A549 (cell line): ENCODE measurements at regions not wholly inside any gene's neighbourhood (a gene's known extent, or its start where the extent isn't known, plus 50 kb on each side); places are given as distances from the start of the nearest gene placed in this dataset.
"Not testable (repeated sequence)": the region's sequence is repeated elsewhere in the genome, so short reads cannot be mapped to it uniquely, and the experiment has no call there.

ENCODE experiments used
- ATAC-seq, 2 experiments: fragments of 200-7000 bp in 1 of 2; fragments of >200 bp in 1 of 2; cut with Nextera tagmentation in 1 of 2; cut with Tn5 transposase in 1 of 2; 3 replicates each; pipeline versions ENCODE4 v1.8.0 to v1.9.1; 2018 to 2020; ENCODE audit warnings: mild to moderate bottlenecking in 1 of 2, moderate library complexity in 1 of 2
- CTCF ChIA-PET: fragments of 300-600 bp; sonication (Branson Sonifier 250); formaldehyde crosslinking; extraction: SDS; loops from one replicate; lab custom pipeline; 2021; ENCODE audit warnings: antibody characterized with exemption, inconsistent platforms; lab: Yijun Ruan, JAX
- POLR2A ChIA-PET: fragments of 350-600 bp; formaldehyde crosslinking; extraction: SDS; loops from one replicate; lab custom pipeline; 2021; ENCODE audit warnings: antibody characterized with exemption, inconsistent platforms; lab: Yijun Ruan, JAX
- DNase-seq, 2 experiments: peaks; one replicate each; pipeline versions ENCODE4 v3.0.0 to v3.0.0-alpha.2; 2011 to 2016; ENCODE audit warnings: low read depth in 1 of 2, low spot score in 1 of 2
- FAIRE-seq: peaks from 2 replicates; lab custom pipeline; 2011; peaks lifted over from hg19 to GRCh38; lab: Jason Lieb, UNC
- H3K27ac ChIP-seq, 2 experiments: fragments of >200 bp; sonication (Bioruptor Twin); formaldehyde crosslinking; 3 replicates each; pipeline ENCODE4 v1.5.1; 2016 to 2017
- H3K4me1 ChIP-seq: fragments of >200 bp; sonication (Bioruptor Twin); formaldehyde crosslinking; 3 replicates; pipeline ENCODE4 v1.6.1; 2016
- H3K4me2 ChIP-seq: fragments of >200 bp; sonication (Bioruptor Twin); formaldehyde crosslinking; 3 replicates; pipeline ENCODE4 v1.6.1; 2016
- H3K4me3 ChIP-seq: fragments of >200 bp; sonication (Bioruptor Twin); formaldehyde crosslinking; 3 replicates; pipeline ENCODE4 v1.5.1; 2016
- H3K9me3 ChIP-seq: fragments of >200 bp; sonication (Bioruptor Twin); formaldehyde crosslinking; 3 replicates; pipeline ENCODE4 v1.6.1; 2016
- ATOH8 ChIP-seq: fragments of 250-450 bp; sonication (Bioruptor Pico); IDR thresholded peaks from 2 replicates; pipeline ENCODE4 v1.5.0; 2020; ENCODE audit warnings: low read depth, mild to moderate bottlenecking, moderate library complexity
- CBX8 ChIP-seq: fragments of 200-600 bp; sonication (generic); IDR thresholded peaks from 2 replicates; pipeline ENCODE4 v1.6.1; 2016
- CHD4 ChIP-seq: fragments of 200-600 bp; sonication (generic); IDR thresholded peaks from 2 replicates; pipeline ENCODE4 v1.6.1; 2016; ENCODE audit warnings: antibody characterized with exemption, mild to moderate bottlenecking, borderline replicate concordance
- EHMT2 ChIP-seq: fragments of 200-600 bp; sonication (generic); IDR thresholded peaks from 2 replicates; pipeline ENCODE4 v1.6.1; 2016; ENCODE audit warnings: antibody characterized with exemption, low read depth, mild to moderate bottlenecking, moderate library complexity
- EP300 ChIP-seq, 2 experiments: fragments of >200 bp; sonication (Bioruptor Twin); formaldehyde crosslinking; IDR thresholded peaks; 2 replicates in 1 of 2; 3 replicates in 1 of 2; pipeline ENCODE4 v1.6.1; 2016 to 2017
- FOXS1 ChIP-seq: fragments of 250-450 bp; sonication (Bioruptor Pico); IDR thresholded peaks from 2 replicates; pipeline ENCODE4 v1.5.0; 2020; ENCODE audit warnings: mild to moderate bottlenecking, moderate library complexity
- HOXB13 ChIP-seq: fragments of 250-450 bp; sonication (Bioruptor Pico); IDR thresholded peaks from 2 replicates; pipeline ENCODE4 v1.5.0; 2020; ENCODE audit warnings: low read depth, mild to moderate bottlenecking, moderate library complexity
- KDM5A ChIP-seq: fragments of 200-600 bp; sonication (generic); IDR thresholded peaks from 2 replicates; pipeline ENCODE4 v1.6.1; 2016; ENCODE audit warnings: antibody characterized with exemption, mild to moderate bottlenecking
- MAX ChIP-seq: IDR thresholded peaks from 2 replicates; pipeline ENCODE4 v1.6.1; 2012
- MYC ChIP-seq: IDR thresholded peaks from 2 replicates; pipeline ENCODE4 v1.6.1; 2012; ENCODE audit warnings: mild to moderate bottlenecking, inconsistent platforms, low read length, improper control_type of control experiment, borderline replicate concordance
- NFE2L2 ChIP-seq: fragments of 150-350 bp; conservative IDR thresholded peaks from 2 replicates; pipeline ENCODE4 v1.6.1; 2014; ENCODE audit warnings: low read length
- NR3C1 ChIP-seq: fragments of >200 bp; sonication (Bioruptor Twin); formaldehyde crosslinking; IDR thresholded peaks from 3 replicates; pipeline ENCODE4 v1.6.1; 2017
- RCOR1 ChIP-seq: fragments of 150-350 bp; IDR thresholded peaks from 2 replicates; pipeline ENCODE4 v1.6.1; 2014; ENCODE audit warnings: antibody characterized with exemption, low read length, low read depth
- RFX5 ChIP-seq: fragments of 450-650 bp; IDR thresholded peaks from 2 replicates; pipeline ENCODE4 v1.7.1; 2014; ENCODE audit warnings: antibody characterized with exemption, mild to moderate bottlenecking, moderate library complexity
- TP53 ChIP-seq: fragments of 250-450 bp; sonication (Bioruptor Pico); IDR thresholded peaks from 2 replicates; pipeline ENCODE4 v1.5.0; 2021; ENCODE audit warnings: mild to moderate bottlenecking, moderate library complexity
- USF2 ChIP-seq: fragments of 450-650 bp; IDR thresholded peaks from 2 replicates; pipeline ENCODE4 v1.6.1; 2014; ENCODE audit warnings: antibody characterized with exemption
- ZFP36 ChIP-seq: fragments of 450-650 bp; IDR thresholded peaks from 2 replicates; pipeline ENCODE4 v1.6.1; 2014; ENCODE audit warnings: borderline replicate concordance; ENCODE audit not compliant: partially characterized antibody
- ZNF302 ChIP-seq: fragments of 250-450 bp; sonication (Bioruptor Pico); IDR thresholded peaks from 2 replicates; pipeline ENCODE4 v1.9.0; 2021; ENCODE audit warnings: inconsistent platforms, mild to moderate bottlenecking, moderate library complexity
- WGBS: methylation state at CpG from one replicate; pipeline ENCODE4 v1.1.6; 2017; ENCODE audit errors: missing lambda C conversion rate; 5-methylcytosine and 5-hydroxymethylcytosine counted together
- TF ChIP-seq, protein P1 (sequence below): IDR thresholded peaks from 2 replicates; pipeline ENCODE4 v1.6.1; 2012
- TF ChIP-seq, protein P2 (sequence below): fragments of 200-600 bp; sonication (generic); IDR thresholded peaks from 2 replicates; pipeline ENCODE4 v1.6.1; 2016; ENCODE audit warnings: antibody characterized with exemption, mild to moderate bottlenecking, moderate library complexity

- H3K4me3 ChIP-seq: no peak overlapping the region
- no peak for DNase-seq
- TF ChIP-seq, protein P1, sequence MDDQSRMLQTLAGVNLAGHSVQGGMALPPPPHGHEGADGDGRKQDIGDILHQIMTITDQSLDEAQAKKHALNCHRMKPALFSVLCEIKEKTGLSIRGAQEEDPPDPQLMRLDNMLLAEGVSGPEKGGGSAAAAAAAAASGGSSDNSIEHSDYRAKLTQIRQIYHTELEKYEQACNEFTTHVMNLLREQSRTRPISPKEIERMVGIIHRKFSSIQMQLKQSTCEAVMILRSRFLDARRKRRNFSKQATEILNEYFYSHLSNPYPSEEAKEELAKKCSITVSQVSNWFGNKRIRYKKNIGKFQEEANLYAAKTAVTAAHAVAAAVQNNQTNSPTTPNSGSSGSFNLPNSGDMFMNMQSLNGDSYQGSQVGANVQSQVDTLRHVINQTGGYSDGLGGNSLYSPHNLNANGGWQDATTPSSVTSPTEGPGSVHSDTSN: no peak
- TF ChIP-seq CBX8 (no peak), ZNF302 (CRISPR knock-in tag) (no peak), HOXB13 (CRISPR knock-in tag) (no peak)
- TF ChIP-seq, all 56 proteins: peak for 0
- Histone ChIP-seq H3K4me1 (no peaks in the 10 kb centered on the region), H3K4me2 (no peak overlapping the region), H3K27ac (no peak overlapping the region), H3K9me3 (no peaks in the 10 kb centered on the region)
- ChIA-PET POLR2A (no interaction called here), CTCF (interaction anchor here (0.9 kb wide), 1 partner anchor 12 kb away, joined by 3 read pairs; no protein-coding TSS in a partner anchor)
- no peak for FAIRE-seq
- ATAC-seq: no peak
These were observed 759.4 kb downstream of the DIAPH3 start for GRCh38 chr13:59404331-59404730.

DNA sequence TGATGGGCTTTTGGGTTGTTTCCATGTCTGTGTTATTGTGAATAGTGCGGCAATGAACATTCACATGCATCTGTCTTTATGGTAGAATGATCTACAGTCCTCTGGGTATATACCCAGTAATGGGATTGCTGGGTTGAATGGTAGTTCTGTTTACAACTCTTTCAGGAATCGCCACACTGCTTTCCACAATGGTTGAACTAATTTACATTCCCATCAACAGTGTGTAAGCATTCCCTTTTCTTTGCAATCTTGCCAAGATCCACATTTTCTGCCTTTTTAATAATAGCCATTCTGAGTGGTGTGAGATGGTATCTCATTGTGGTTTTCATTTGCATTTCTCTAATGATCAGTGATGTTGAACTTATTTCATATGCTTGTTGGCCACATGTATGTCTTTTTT, 756.5 kb downstream of the DIAPH3 start:
- CTCF ChIA-PET, H3K9me3 ChIP-seq, H3K4me1 ChIP-seq, ATAC-seq, POLR2A ChIA-PET, H3K27ac ChIP-seq, H3K4me3 ChIP-seq, DNase-seq, FAIRE-seq, H3K4me2 ChIP-seq: not testable (repeated sequence)
- WGBS: 35% methylated on average over 2 of the region's 2 CpGs

DNA sequence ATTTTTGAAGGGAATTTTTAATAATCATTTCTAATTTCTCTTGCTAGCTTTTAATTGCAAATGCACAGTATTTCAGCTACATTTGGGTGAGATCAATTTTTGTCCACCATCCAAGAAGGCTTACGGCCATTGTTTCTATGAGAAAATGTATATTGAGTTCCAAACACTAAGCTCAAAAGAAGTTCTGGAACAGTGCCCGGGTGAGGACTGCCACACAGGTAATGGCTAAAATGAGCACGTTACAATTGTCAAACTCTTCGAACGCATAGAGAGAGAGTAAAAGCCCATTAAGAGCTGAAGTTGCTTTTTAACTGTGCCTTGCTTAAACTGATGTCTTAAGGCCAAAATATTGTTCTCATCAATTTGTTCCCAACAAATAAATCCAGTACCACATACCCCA, 755.0 kb downstream of the DIAPH3 start:
- no peak overlapping the region for H3K27ac ChIP-seq
- FAIRE-seq: no peak
- no peak overlapping the region for H3K4me3 ChIP-seq
- 44% methylated on average over 5 of the region's 5 CpGs for WGBS
- ATAC-seq: no peak
- TF ChIP-seq KDM5A: no peak
- no peak for TF ChIP-seq NFE2L2
- no peak for TF ChIP-seq CHD4
- TF ChIP-seq RFX5: no peak
- no peak for TF ChIP-seq USF2
- CTCF ChIA-PET: no interaction called here
- DNase-seq: no peak
- no peaks in the 10 kb centered on the region for H3K9me3 ChIP-seq
- POLR2A ChIA-PET: no interaction called here
- no peak overlapping the region for H3K4me2 ChIP-seq
- H3K4me1 ChIP-seq: no peaks in the 10 kb centered on the region

DNA sequence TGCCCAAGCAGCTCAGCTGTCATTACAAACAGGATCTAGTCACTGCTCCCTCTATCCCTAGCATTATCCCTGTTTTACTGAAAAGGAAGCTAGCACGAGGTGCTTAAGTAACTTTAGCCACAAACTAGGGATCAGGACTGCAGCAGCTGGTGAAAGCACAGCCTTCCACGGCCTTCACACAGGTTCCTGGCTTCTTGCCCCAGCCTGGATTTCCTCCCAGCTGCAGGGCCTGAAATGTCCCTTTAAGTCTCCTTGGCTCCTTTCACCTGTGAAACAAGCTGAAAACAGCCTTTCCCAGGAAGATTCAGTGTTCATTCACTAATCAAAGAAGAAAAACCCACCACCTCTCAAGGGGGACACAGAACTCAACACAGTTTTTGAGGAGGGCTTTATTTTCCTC, 754.5 kb downstream of the DIAPH3 start:
- H3K4me2 ChIP-seq: no peak overlapping the region
- ChIA-PET CTCF (no interaction called here), POLR2A (no interaction called here)
- H3K9me3 ChIP-seq: no peaks in the 10 kb centered on the region
- H3K27ac ChIP-seq: no peak overlapping the region
- FAIRE-seq (no peak), ATAC-seq (no peak), DNase-seq (no peak)
- WGBS: 10% methylated on average over 2 of the region's 2 CpGs
- H3K4me3 ChIP-seq: no peak overlapping the region
- H3K4me1 ChIP-seq: no peaks in the 10 kb centered on the region
- TF ChIP-seq, protein P2, sequence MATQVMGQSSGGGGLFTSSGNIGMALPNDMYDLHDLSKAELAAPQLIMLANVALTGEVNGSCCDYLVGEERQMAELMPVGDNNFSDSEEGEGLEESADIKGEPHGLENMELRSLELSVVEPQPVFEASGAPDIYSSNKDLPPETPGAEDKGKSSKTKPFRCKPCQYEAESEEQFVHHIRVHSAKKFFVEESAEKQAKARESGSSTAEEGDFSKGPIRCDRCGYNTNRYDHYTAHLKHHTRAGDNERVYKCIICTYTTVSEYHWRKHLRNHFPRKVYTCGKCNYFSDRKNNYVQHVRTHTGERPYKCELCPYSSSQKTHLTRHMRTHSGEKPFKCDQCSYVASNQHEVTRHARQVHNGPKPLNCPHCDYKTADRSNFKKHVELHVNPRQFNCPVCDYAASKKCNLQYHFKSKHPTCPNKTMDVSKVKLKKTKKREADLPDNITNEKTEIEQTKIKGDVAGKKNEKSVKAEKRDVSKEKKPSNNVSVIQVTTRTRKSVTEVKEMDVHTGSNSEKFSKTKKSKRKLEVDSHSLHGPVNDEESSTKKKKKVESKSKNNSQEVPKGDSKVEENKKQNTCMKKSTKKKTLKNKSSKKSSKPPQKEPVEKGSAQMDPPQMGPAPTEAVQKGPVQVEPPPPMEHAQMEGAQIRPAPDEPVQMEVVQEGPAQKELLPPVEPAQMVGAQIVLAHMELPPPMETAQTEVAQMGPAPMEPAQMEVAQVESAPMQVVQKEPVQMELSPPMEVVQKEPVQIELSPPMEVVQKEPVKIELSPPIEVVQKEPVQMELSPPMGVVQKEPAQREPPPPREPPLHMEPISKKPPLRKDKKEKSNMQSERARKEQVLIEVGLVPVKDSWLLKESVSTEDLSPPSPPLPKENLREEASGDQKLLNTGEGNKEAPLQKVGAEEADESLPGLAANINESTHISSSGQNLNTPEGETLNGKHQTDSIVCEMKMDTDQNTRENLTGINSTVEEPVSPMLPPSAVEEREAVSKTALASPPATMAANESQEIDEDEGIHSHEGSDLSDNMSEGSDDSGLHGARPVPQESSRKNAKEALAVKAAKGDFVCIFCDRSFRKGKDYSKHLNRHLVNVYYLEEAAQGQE: no peak
- TF ChIP-seq FOXS1 (CRISPR knock-in tag) (no peak), TP53 (CRISPR knock-in tag) (no peak), EHMT2 (no peak), RCOR1 (no peak), ATOH8 (CRISPR knock-in tag) (no peak), EP300 (IDR thresholded peaks at IDR 0.05) (no peak), NR3C1 (no peak), MAX (no peak), MYC (no peak), ZFP36 (no peak)
- TF ChIP-seq, protein P1: no peak
